NB4 (cell line): ENCODE measurements at regions not wholly inside any gene's neighbourhood (a gene's known extent, or its start where the extent isn't known, plus 50 kb on each side); places are given as distances from the start of the nearest gene placed in this dataset.

Experiments
- DNase-seq: peaks from one replicate; pipeline ENCODE4 v3.0.0; 2010; ENCODE audit warnings: low read depth
- H3K4me3 ChIP-seq: one replicate; pipeline ENCODE4 v1.5.1; 2011; ENCODE audit warnings: mild to moderate bottlenecking, low read depth, low read length, moderate library complexity
- CTCF ChIP-seq: IDR thresholded peaks from one replicate; pipeline ENCODE4 v1.5.1; 2012; ENCODE audit warnings: low read depth, low read length
- MAX ChIP-seq: IDR thresholded peaks from 2 replicates; pipeline ENCODE4 v1.6.1; 2011; ENCODE audit warnings: low read depth, low read length
- MYC ChIP-seq: IDR thresholded peaks from 2 replicates; pipeline ENCODE4 v1.6.1; 2011; ENCODE audit warnings: low read depth, low read length
- POLR2A ChIP-seq: IDR thresholded peaks from 2 replicates; pipeline ENCODE4 v1.6.1; 2011; ENCODE audit warnings: mild to moderate bottlenecking; ENCODE audit not compliant: insufficient read length; ENCODE audit errors: extremely low read depth

- H3K4me3 ChIP-seq = no peak overlapping the region
Measured at GRCh38 chr18:75654851-75655751, 227.6 kb upstream of the SMIM21 start.

GRCh38 chr18:75654386-75654785 lies 226.9 kb upstream of the SMIM21 start:
- no peak overlapping the region for H3K4me3 ChIP-seq
- TF ChIP-seq POLR2A = no peak
- no peak for TF ChIP-seq MAX
- TF ChIP-seq CTCF = no peak
- no peak for TF ChIP-seq MYC

More at GRCh38 chr18:75654851-75655751, 227.6 kb upstream of the SMIM21 start:
- no peak for DNase-seq
- TF ChIP-seq CTCF (no peak), MYC (no peak), MAX (no peak), POLR2A (no peak)

GRCh38 chr18:75652528-75652927 lies 225.0 kb upstream of the SMIM21 start:
- no peak overlapping the region for H3K4me3 ChIP-seq
- no peak for DNase-seq
- TF ChIP-seq CTCF (no peak), MAX (no peak), MYC (no peak), POLR2A (no peak)

More at GRCh38 chr18:75654386-75654785, 226.9 kb upstream of the SMIM21 start:
- DNase-seq = no peak

- DNase-seq = no peak
- TF ChIP-seq POLR2A = no peak
- TF ChIP-seq CTCF = no peak
- H3K4me3 ChIP-seq = no peak overlapping the region
Measured at GRCh38 chr18:75644871-75645270, 217.4 kb upstream of the SMIM21 start.

- H3K4me3 ChIP-seq = no peak overlapping the region
- TF ChIP-seq MYC = no peak
- no peak for TF ChIP-seq MAX
- no peak for TF ChIP-seq CTCF
- TF ChIP-seq POLR2A = no peak
- DNase-seq = no peak
Measured at GRCh38 chr18:75643083-75643482, 215.6 kb upstream of the SMIM21 start.

- DNase-seq = no peak
- TF ChIP-seq MAX (no peak), MYC (no peak), POLR2A (no peak), CTCF (no peak)
- no peak overlapping the region for H3K4me3 ChIP-seq
Measured at GRCh38 chr18:75639472-75639831, 211.9 kb upstream of the SMIM21 start.
